Bronchial epithelial cell (primary cell): ENCODE measurements at regions not wholly inside any gene's neighbourhood (a gene's known extent, or its start where the extent isn't known, plus 50 kb on each side); places are given as distances from the start of the nearest gene placed in this dataset.
A peak's percentile ranks its signal among the peaks of the same experiment; 100 is the strongest.

Source experiments
- DNase-seq: peaks from one replicate; pipeline ENCODE4 v3.0.0-alpha.2; 2010; ENCODE audit warnings: low read depth
- FAIRE-seq: peaks from 2 replicates; lab custom pipeline; 2011; peaks lifted over from hg19 to GRCh38; lab: Jason Lieb, UNC
- H3K27me3 ChIP-seq: 2 replicates; pipeline ENCODE4 v1.5.1; 2011; ENCODE audit warnings: low read length; ENCODE audit not compliant: control insufficient read depth, insufficient read depth
- H3K36me3 ChIP-seq: 2 replicates; pipeline ENCODE4 v1.5.1; 2011; ENCODE audit warnings: low read length; ENCODE audit not compliant: control insufficient read depth, insufficient read depth
- H3K4me3 ChIP-seq: 2 replicates; pipeline ENCODE4 v1.5.1; 2011; ENCODE audit warnings: mild to moderate bottlenecking, low read depth, low read length, control low read depth
- CTCF ChIP-seq: IDR thresholded peaks from 2 replicates; pipeline ENCODE4 v1.5.1; 2011; ENCODE audit warnings: mild to moderate bottlenecking, moderate library complexity, low read length, control low read depth, inconsistent platforms; ENCODE audit not compliant: insufficient read depth, severe bottlenecking

- no peak for TF ChIP-seq CTCF
- DNase-seq, result no peak
- no peaks in the 10 kb centered on the region for H3K36me3 ChIP-seq
- no peak overlapping the region for H3K4me3 ChIP-seq
- H3K27me3 ChIP-seq, result no peaks in the 10 kb centered on the region
- no peak for FAIRE-seq
Measured at GRCh38 chrX:20463296-20464075, 196.8 kb upstream of the RPS6KA3 start.

- Histone ChIP-seq H3K27me3 (no peaks in the 10 kb centered on the region), H3K4me3 (no peak overlapping the region), H3K36me3 (no peaks in the 10 kb centered on the region)
- DNase-seq, result peak; percentile 55
- FAIRE-seq, result no peak
- no peak for TF ChIP-seq CTCF
Measured at GRCh38 chrX:20461576-20461975, 194.9 kb upstream of the RPS6KA3 start.

- DNase-seq (no peak), FAIRE-seq (no peak)
- no peak for TF ChIP-seq CTCF
- Histone ChIP-seq H3K27me3 (no peaks in the 10 kb centered on the region), H3K36me3 (no peaks in the 10 kb centered on the region), H3K4me3 (no peak overlapping the region)
Measured at GRCh38 chrX:20461002-20461401, 194.3 kb upstream of the RPS6KA3 start.

- H3K36me3 ChIP-seq, result no peaks in the 10 kb centered on the region
- no peak overlapping the region for H3K4me3 ChIP-seq
- no peak for FAIRE-seq
- no peak for DNase-seq
- no peak for TF ChIP-seq CTCF
- no peaks in the 10 kb centered on the region for H3K27me3 ChIP-seq
Measured at GRCh38 chrX:20459410-20460350, 193.0 kb upstream of the RPS6KA3 start.

GRCh38 chrX:20456971-20457370 lies 190.3 kb upstream of the RPS6KA3 start:
- TF ChIP-seq CTCF, result no peak
- DNase-seq (no peak), FAIRE-seq (no peak)
- H3K36me3 ChIP-seq, result no peaks in the 10 kb centered on the region
- H3K27me3 ChIP-seq, result no peaks in the 10 kb centered on the region
- H3K4me3 ChIP-seq, result no peak overlapping the region
